Common myeloid progenitor, CD34-positive (primary cell): ENCODE measurements at regions not wholly inside any gene's neighbourhood (a gene's known extent, or its start where the extent isn't known, plus 50 kb on each side); places are given as distances from the start of the nearest gene placed in this dataset.

Source experiments
- CTCF ChIA-PET: fragments of 350-600 bp; sonication (Branson Sonifier 250); formaldehyde crosslinking; loops from one replicate; lab custom pipeline; 2021; ENCODE audit warnings: antibody characterized with exemption; lab: Charles Lee
- POLR2A ChIA-PET: fragments of 350-600 bp; sonication (Branson Sonifier 250); formaldehyde crosslinking; loops from one replicate; lab custom pipeline; 2021; ENCODE audit warnings: antibody characterized with exemption; lab: Charles Lee
- DNase-seq, 3 donors: peaks; one replicate each; pipeline versions ENCODE4 v3.0.0 to v3.0.0-alpha.2; 2013
- H3K27ac ChIP-seq, 2 experiments: 1 replicate in 1 of 2; 2 replicates in 1 of 2; pipeline ENCODE4 v1.7.0; 2013; ENCODE audit warnings: inconsistent platforms in 2 of 2, low read length in 2 of 2, mild to moderate bottlenecking in 2 of 2, low read depth in 1 of 2, moderate library complexity in 1 of 2; ENCODE audit not compliant: severe bottlenecking in 2 of 2, insufficient read depth in 1 of 2, poor library complexity in 1 of 2
- H3K27me3 ChIP-seq, 5 experiments: replicated peaks in 2 of 5; 1 replicate in 3 of 5; 2 replicates in 2 of 5; pipeline versions ENCODE4 v1.6.1 to v1.7.0; 2013; ENCODE audit warnings: low read length in 4 of 5, mild to moderate bottlenecking in 2 of 5, moderate library complexity in 2 of 5, inconsistent platforms in 1 of 5; ENCODE audit not compliant: insufficient read depth in 5 of 5, control insufficient read depth in 4 of 5
- H3K36me3 ChIP-seq, 4 experiments: 1 replicate in 2 of 4; 2 replicates in 2 of 4; pipeline versions ENCODE4 v1.6.1 to v1.7.0; 2013; ENCODE audit warnings: low read length in 3 of 4, control low read depth in 1 of 4, mild to moderate bottlenecking in 1 of 4; ENCODE audit not compliant: control insufficient read depth in 4 of 4, insufficient read depth in 4 of 4
- H3K4me1 ChIP-seq, 4 experiments: 1 replicate in 3 of 4; 2 replicates in 1 of 4; pipeline versions ENCODE4 v1.6.1 to v1.7.1; 2013; ENCODE audit warnings: low read length in 3 of 4, mild to moderate bottlenecking in 3 of 4, control low read depth in 1 of 4, inconsistent platforms in 1 of 4, moderate library complexity in 1 of 4; ENCODE audit not compliant: control insufficient read depth in 4 of 4, insufficient read depth in 4 of 4; ENCODE audit errors: control extremely low read depth in 1 of 4
- H3K4me3 ChIP-seq, 7 experiments: 1 replicate in 4 of 7; 2 replicates in 3 of 7; pipeline versions ENCODE4 v1.5.1 to v1.7.0; 2013; ENCODE audit warnings: mild to moderate bottlenecking in 7 of 7, low read length in 6 of 7, moderate library complexity in 6 of 7, inconsistent platforms in 2 of 7, low read depth in 2 of 7, control low read depth in 1 of 7; ENCODE audit not compliant: insufficient read depth in 4 of 7, control insufficient read depth in 1 of 7; ENCODE audit errors: extremely low read depth in 1 of 7
- H3K9me3 ChIP-seq, 5 experiments: 1 replicate in 4 of 5; 2 replicates in 1 of 5; pipeline versions ENCODE4 v1.6.1 to v1.7.1; 2013; ENCODE audit warnings: low read length in 4 of 5, mild to moderate bottlenecking in 2 of 5, inconsistent platforms in 1 of 5, low read depth in 1 of 5, moderate library complexity in 1 of 5; ENCODE audit not compliant: control insufficient read depth in 4 of 5, insufficient read depth in 2 of 5; ENCODE audit errors: control extremely low read depth in 1 of 5
- WGBS: methylation state at CpG from one replicate; pipeline ENCODE4 v1.1.5; 2013; ENCODE audit not compliant: insufficient coverage; 5-methylcytosine and 5-hydroxymethylcytosine counted together

GRCh38 chr1:199808110-199808870 lies 219.2 kb upstream of the NR5A2 start:
- DNase-seq: no peak
- Histone ChIP-seq H3K9me3 (no peaks in the 10 kb centered on the region), H3K27me3 (no peaks in the 10 kb centered on the region), H3K36me3 (no peaks in the 10 kb centered on the region), H3K27ac (no peak overlapping the region), H3K4me1 (peaks cover 0 to 3% (median 0%) of the 10 kb centered on the region in 4 experiments), H3K4me3 (no peak overlapping the region)
- ChIA-PET POLR2A (no interaction called here), CTCF (no interaction called here)
- WGBS: no CpG with 5 or more reads among the region's 2 CpGs

- no CpG with 5 or more reads among the region's 1 CpG for WGBS
- DNase-seq: no peak
- POLR2A ChIA-PET: no interaction called here
- CTCF ChIA-PET: no interaction called here
- H3K4me1 ChIP-seq: peaks cover 0 to 3% (median 0%) of the 10 kb centered on the region in 4 experiments
- no peak overlapping the region for H3K4me3 ChIP-seq
- H3K9me3 ChIP-seq: no peaks in the 10 kb centered on the region
- H3K36me3 ChIP-seq: no peaks in the 10 kb centered on the region
- H3K27me3 ChIP-seq: no peaks in the 10 kb centered on the region
- no peak overlapping the region for H3K27ac ChIP-seq
Measured at GRCh38 chr1:199809311-199809710, 218.2 kb upstream of the NR5A2 start.

GRCh38 chr1:199811163-199811562 lies 216.3 kb upstream of the NR5A2 start:
- no peaks in the 10 kb centered on the region for H3K36me3 ChIP-seq
- H3K4me3 ChIP-seq: no peak overlapping the region
- CTCF ChIA-PET: no interaction called here
- POLR2A ChIA-PET: no interaction called here
- H3K4me1 ChIP-seq: peaks cover 0 to 3% (median 0%) of the 10 kb centered on the region in 4 experiments
- peak in 2 of 3 donors; percentile 4 to 6 for DNase-seq
- no peak overlapping the region for H3K27ac ChIP-seq
- H3K9me3 ChIP-seq: peaks cover 0 to 2% (median 0%) of the 10 kb centered on the region in 5 experiments
- H3K27me3 ChIP-seq: no peaks in the 10 kb centered on the region
- 86% methylated on average over 5 of the region's 5 CpGs for WGBS

- DNase-seq: no peak
- WGBS: 80% methylated on average over 1 of the region's 4 CpGs
- peaks cover 0 to 8% (median 0%) of the 10 kb centered on the region in 5 experiments for H3K9me3 ChIP-seq
- no peaks in the 10 kb centered on the region for H3K36me3 ChIP-seq
- peaks cover 0 to 3% (median 0%) of the 10 kb centered on the region in 4 experiments for H3K4me1 ChIP-seq
- no peak overlapping the region for H3K4me3 ChIP-seq
- no peaks in the 10 kb centered on the region for H3K27me3 ChIP-seq
- H3K27ac ChIP-seq: no peak overlapping the region
- CTCF ChIA-PET: interaction anchor here (1.8 kb wide), 1 partner anchor 9 kb away, joined by 6 read pairs; no protein-coding TSS in a partner anchor
- POLR2A ChIA-PET: no interaction called here
Measured at GRCh38 chr1:199813198-199813597, 214.3 kb upstream of the NR5A2 start.

GRCh38 chr1:199815947-199816346 lies 211.6 kb upstream of the NR5A2 start:
- H3K4me1 ChIP-seq: peaks cover 0 to 3% (median 0%) of the 10 kb centered on the region in 4 experiments
- ChIA-PET POLR2A (no interaction called here), CTCF (no interaction called here)
- peaks cover 0 to 8% (median 0%) of the 10 kb centered on the region in 5 experiments for H3K9me3 ChIP-seq
- peak in 2 of 3 donors; percentile 9 to 22 for DNase-seq
- no peaks in the 10 kb centered on the region for H3K27me3 ChIP-seq
- WGBS: 72% methylated on average over 3 of the region's 3 CpGs
- H3K4me3 ChIP-seq: no peak overlapping the region
- no peaks in the 10 kb centered on the region for H3K36me3 ChIP-seq
- H3K27ac ChIP-seq: no peak overlapping the region

- DNase-seq: no peak
- Histone ChIP-seq H3K9me3 (peaks cover 0 to 8% (median 0%) of the 10 kb centered on the region in 5 experiments), H3K4me3 (no peak overlapping the region), H3K27ac (no peak overlapping the region), H3K4me1 (no peaks in the 10 kb centered on the region), H3K27me3 (no peaks in the 10 kb centered on the region), H3K36me3 (no peaks in the 10 kb centered on the region)
- POLR2A ChIA-PET: interaction anchor here (0.6 kb wide), 1 partner anchor 1279 kb away, joined by 4 read pairs; no protein-coding TSS in a partner anchor
- WGBS: no CpG with 5 or more reads among the region's 1 CpG
- CTCF ChIA-PET: no interaction called here
Measured at GRCh38 chr1:199817266-199817665, 210.2 kb upstream of the NR5A2 start.

- Histone ChIP-seq H3K27ac (no peak overlapping the region), H3K4me3 (no peak overlapping the region), H3K27me3 (no peaks in the 10 kb centered on the region), H3K9me3 (peaks cover 0 to 6% (median 0%) of the 10 kb centered on the region in 5 experiments), H3K4me1 (no peaks in the 10 kb centered on the region), H3K36me3 (no peaks in the 10 kb centered on the region)
- ChIA-PET CTCF (no interaction called here), POLR2A (no interaction called here)
- WGBS: 83% methylated on average over 2 of the region's 4 CpGs
- no peak for DNase-seq
Measured at GRCh38 chr1:199821029-199821779, 206.3 kb upstream of the NR5A2 start.
